IMR-90 (cell line): ENCODE measurements at regions not wholly inside any gene's neighbourhood (a gene's known extent, or its start where the extent isn't known, plus 50 kb on each side); places are given as distances from the start of the nearest gene placed in this dataset.

Experiments
- CEBPB ChIP-seq: IDR thresholded peaks from 2 replicates; pipeline ENCODE4 v1.6.1; 2012; ENCODE audit warnings: low read depth, low read length, improper control_type of control experiment
- MXI1 ChIP-seq: IDR thresholded peaks from 2 replicates; pipeline ENCODE4 v1.6.1; 2012; ENCODE audit warnings: low read depth, mild to moderate bottlenecking, low read length, moderate library complexity, borderline replicate concordance
- POLR2A ChIP-seq: IDR thresholded peaks from 2 replicates; pipeline ENCODE4 v1.6.1; 2012; ENCODE audit warnings: mild to moderate bottlenecking, low read depth, low read length
- RAD21 ChIP-seq: IDR thresholded peaks from 2 replicates; pipeline ENCODE4 v1.6.1; 2012; ENCODE audit warnings: low read length, improper control_type of control experiment
- RFX5 ChIP-seq: IDR thresholded peaks from 2 replicates; pipeline ENCODE4 v1.8.0; 2012; ENCODE audit warnings: low read depth, mild to moderate bottlenecking, low read length, moderate library complexity
- SMC3 ChIP-seq: fragments of 150-350 bp; IDR thresholded peaks from 2 replicates; pipeline ENCODE4 v1.6.1; 2016; ENCODE audit warnings: low read depth, mild to moderate bottlenecking, antibody characterized with exemption, low read length, moderate library complexity
- TF ChIP-seq, protein P1 (sequence below): conservative IDR thresholded peaks from 2 replicates; pipeline ENCODE4 v1.5.1; 2012; ENCODE audit warnings: mild to moderate bottlenecking, low read depth, low read length, improper control_type of control experiment
- TF ChIP-seq, protein P2 (sequence below): fragments of 150-350 bp; IDR thresholded peaks from 2 replicates; pipeline ENCODE4 v1.6.1; 2016; ENCODE audit warnings: low read depth, mild to moderate bottlenecking, low read length, moderate library complexity, borderline replicate concordance
- TF ChIP-seq, protein P3 (sequence below): fragments of 150-350 bp; IDR thresholded peaks from 2 replicates; pipeline ENCODE4 v1.6.1; 2017; ENCODE audit warnings: mild to moderate bottlenecking, antibody characterized with exemption, low read length, low read depth

DNA sequence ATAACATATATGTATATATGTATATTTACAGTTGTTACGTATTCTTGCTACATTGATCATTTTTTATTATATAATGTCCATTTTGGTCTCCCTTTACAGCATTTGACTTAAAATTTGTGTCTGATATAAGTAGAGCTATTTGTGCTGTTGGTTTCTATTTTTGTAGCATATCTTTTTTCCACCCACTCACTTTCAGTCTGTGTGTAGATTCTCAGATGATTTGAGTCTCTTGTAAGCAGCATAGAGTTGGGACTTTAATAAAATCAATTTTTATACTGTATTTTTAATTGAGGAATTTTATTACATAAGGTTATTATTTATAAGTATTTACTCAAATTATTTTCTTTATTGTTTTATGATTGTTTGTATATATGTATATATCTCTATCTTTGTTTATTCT, 1293.7 kb downstream of the TMEM121 start:
- TF ChIP-seq, protein P1, sequence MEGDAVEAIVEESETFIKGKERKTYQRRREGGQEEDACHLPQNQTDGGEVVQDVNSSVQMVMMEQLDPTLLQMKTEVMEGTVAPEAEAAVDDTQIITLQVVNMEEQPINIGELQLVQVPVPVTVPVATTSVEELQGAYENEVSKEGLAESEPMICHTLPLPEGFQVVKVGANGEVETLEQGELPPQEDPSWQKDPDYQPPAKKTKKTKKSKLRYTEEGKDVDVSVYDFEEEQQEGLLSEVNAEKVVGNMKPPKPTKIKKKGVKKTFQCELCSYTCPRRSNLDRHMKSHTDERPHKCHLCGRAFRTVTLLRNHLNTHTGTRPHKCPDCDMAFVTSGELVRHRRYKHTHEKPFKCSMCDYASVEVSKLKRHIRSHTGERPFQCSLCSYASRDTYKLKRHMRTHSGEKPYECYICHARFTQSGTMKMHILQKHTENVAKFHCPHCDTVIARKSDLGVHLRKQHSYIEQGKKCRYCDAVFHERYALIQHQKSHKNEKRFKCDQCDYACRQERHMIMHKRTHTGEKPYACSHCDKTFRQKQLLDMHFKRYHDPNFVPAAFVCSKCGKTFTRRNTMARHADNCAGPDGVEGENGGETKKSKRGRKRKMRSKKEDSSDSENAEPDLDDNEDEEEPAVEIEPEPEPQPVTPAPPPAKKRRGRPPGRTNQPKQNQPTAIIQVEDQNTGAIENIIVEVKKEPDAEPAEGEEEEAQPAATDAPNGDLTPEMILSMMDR = no peak
- no peak for TF ChIP-seq POLR2A
- TF ChIP-seq, protein P2, sequence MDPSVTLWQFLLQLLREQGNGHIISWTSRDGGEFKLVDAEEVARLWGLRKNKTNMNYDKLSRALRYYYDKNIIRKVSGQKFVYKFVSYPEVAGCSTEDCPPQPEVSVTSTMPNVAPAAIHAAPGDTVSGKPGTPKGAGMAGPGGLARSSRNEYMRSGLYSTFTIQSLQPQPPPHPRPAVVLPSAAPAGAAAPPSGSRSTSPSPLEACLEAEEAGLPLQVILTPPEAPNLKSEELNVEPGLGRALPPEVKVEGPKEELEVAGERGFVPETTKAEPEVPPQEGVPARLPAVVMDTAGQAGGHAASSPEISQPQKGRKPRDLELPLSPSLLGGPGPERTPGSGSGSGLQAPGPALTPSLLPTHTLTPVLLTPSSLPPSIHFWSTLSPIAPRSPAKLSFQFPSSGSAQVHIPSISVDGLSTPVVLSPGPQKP = no peak
- no peak for TF ChIP-seq MXI1
- TF ChIP-seq, protein P3, sequence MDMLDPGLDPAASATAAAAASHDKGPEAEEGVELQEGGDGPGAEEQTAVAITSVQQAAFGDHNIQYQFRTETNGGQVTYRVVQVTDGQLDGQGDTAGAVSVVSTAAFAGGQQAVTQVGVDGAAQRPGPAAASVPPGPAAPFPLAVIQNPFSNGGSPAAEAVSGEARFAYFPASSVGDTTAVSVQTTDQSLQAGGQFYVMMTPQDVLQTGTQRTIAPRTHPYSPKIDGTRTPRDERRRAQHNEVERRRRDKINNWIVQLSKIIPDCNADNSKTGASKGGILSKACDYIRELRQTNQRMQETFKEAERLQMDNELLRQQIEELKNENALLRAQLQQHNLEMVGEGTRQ = no peak
- TF ChIP-seq RAD21 = no peak
- no peak for TF ChIP-seq CEBPB
- TF ChIP-seq SMC3 = no peak
- TF ChIP-seq RFX5 = no peak
